A673 (cell line): ENCODE measurements at regions not wholly inside any gene's neighbourhood (a gene's known extent, or its start where the extent isn't known, plus 50 kb on each side); places are given as distances from the start of the nearest gene placed in this dataset.

Source experiments
- BruUV-seq: library from RNA; stranded (reverse); fragments of 400-500 nt; replicated peaks from 2 replicates; lab custom pipeline; 2021; lab: Mats Ljungman, UMichigan
- CTCF ChIA-PET: fragments of 300-600 bp; sonication (Branson Sonifier 250); formaldehyde crosslinking; loops from one replicate; lab custom pipeline; 2022; ENCODE audit warnings: antibody characterized with exemption; lab: Charles Lee
- POLR2A ChIA-PET: fragments of 300-600 bp; sonication (Branson Sonifier 250); formaldehyde crosslinking; loops from one replicate; lab custom pipeline; 2022; ENCODE audit warnings: antibody characterized with exemption; ENCODE audit not compliant: low non-redundant PET; lab: Charles Lee
- DNase-seq: peaks from one replicate; pipeline ENCODE4 v3.0.0-alpha.2; 2015; ENCODE audit warnings: low spot score
- H3K27ac ChIP-seq: fragments of 200-600 bp; sonication (generic); 2 replicates; pipeline ENCODE4 v1.5.1; 2016; ENCODE audit warnings: mixed run types, low read depth, mild to moderate bottlenecking, mixed read lengths, antibody characterized with exemption, low read length; ENCODE audit not compliant: poor library complexity, severe bottlenecking
- H3K27me3 ChIP-seq: fragments of 200-600 bp; sonication (generic); replicated peaks from 2 replicates; pipeline ENCODE4 v1.6.1; 2017; ENCODE audit warnings: mixed run types, low read depth, mild to moderate bottlenecking, mixed read lengths, antibody characterized with exemption, low read length; ENCODE audit not compliant: insufficient read depth, poor library complexity
- H3K36me3 ChIP-seq: fragments of 200-600 bp; sonication (generic); 2 replicates; pipeline ENCODE4 v1.6.1; 2016; ENCODE audit warnings: mixed run types, mild to moderate bottlenecking, mixed read lengths, antibody characterized with exemption, low read length; ENCODE audit not compliant: insufficient read depth, poor library complexity, severe bottlenecking
- H3K4me1 ChIP-seq: fragments of 200-600 bp; sonication (generic); 2 replicates; pipeline ENCODE4 v1.6.1; 2017; ENCODE audit warnings: mixed run types, mild to moderate bottlenecking, mixed read lengths, antibody characterized with exemption, low read length; ENCODE audit not compliant: insufficient read depth, poor library complexity, severe bottlenecking
- H3K4me3 ChIP-seq: fragments of 200-600 bp; sonication (generic); 2 replicates; pipeline ENCODE4 v1.5.1; 2016; ENCODE audit warnings: low read depth, mixed run types, mild to moderate bottlenecking, mixed read lengths, low read length; ENCODE audit not compliant: poor library complexity, severe bottlenecking
- H3K9me3 ChIP-seq: fragments of 200-600 bp; sonication (generic); 2 replicates; pipeline ENCODE4 v1.6.1; 2016; ENCODE audit warnings: mixed run types, low read depth, mild to moderate bottlenecking, mixed read lengths, antibody characterized with exemption, low read length; ENCODE audit not compliant: poor library complexity, severe bottlenecking
- EZH2 ChIP-seq: fragments of 200-600 bp; sonication (generic); IDR thresholded peaks from 2 replicates; pipeline ENCODE4 v1.6.1; 2017; ENCODE audit warnings: borderline replicate concordance, low read depth, mild to moderate bottlenecking, mixed read lengths, antibody characterized with exemption, low read length; ENCODE audit not compliant: poor library complexity, severe bottlenecking
- intact Hi-C: fragments of 100-400 bp; cut with micrococcal nuclease; formaldehyde crosslinking; loops from one replicate; pipeline ENCODE4 v1.10.0; 2022; ENCODE audit not compliant: unreplicated experiment
- TF ChIP-seq, protein P1 (sequence below): fragments of 300-800, 200-600 bp; sonication (generic); conservative IDR thresholded peaks from 2 replicates; pipeline ENCODE4 v1.5.1; 2017; ENCODE audit warnings: low read depth, mild to moderate bottlenecking, antibody characterized with exemption, low read length, moderate library complexity, mixed read lengths

DNA sequence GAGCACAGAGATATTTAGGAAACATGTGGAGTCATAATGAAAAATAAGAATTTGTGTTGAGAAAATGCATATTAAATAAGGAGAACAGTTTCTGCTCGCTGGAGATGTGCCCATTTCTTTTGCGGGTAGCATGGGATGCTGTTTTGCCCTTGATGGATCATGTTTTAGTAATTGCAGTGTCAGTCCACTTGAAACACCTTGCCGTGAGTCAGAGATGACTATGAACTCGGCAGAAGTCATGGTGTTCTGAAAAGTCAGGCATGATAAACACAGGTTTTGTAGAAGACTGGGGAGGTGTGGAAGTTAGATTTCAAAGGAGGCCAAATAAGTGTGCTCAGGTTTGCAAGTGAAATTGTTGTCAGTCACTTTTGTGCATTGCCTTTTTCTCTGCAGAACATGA, 315.0 kb upstream of the LRRC7 start:
- no peak overlapping the region for H3K27ac ChIP-seq
- no peak for DNase-seq
- H3K4me1 ChIP-seq = no peaks in the 10 kb centered on the region
- no peaks in the 10 kb centered on the region for H3K9me3 ChIP-seq
- ChIA-PET CTCF (no interaction called here), POLR2A (no interaction called here)
- no peaks in the 10 kb centered on the region for H3K36me3 ChIP-seq
- intact Hi-C loops = no loop called here
- H3K27me3 ChIP-seq = peaks cover 3% of the 10 kb centered on the region
- no peak for TF ChIP-seq EZH2
- TF ChIP-seq, protein P1, sequence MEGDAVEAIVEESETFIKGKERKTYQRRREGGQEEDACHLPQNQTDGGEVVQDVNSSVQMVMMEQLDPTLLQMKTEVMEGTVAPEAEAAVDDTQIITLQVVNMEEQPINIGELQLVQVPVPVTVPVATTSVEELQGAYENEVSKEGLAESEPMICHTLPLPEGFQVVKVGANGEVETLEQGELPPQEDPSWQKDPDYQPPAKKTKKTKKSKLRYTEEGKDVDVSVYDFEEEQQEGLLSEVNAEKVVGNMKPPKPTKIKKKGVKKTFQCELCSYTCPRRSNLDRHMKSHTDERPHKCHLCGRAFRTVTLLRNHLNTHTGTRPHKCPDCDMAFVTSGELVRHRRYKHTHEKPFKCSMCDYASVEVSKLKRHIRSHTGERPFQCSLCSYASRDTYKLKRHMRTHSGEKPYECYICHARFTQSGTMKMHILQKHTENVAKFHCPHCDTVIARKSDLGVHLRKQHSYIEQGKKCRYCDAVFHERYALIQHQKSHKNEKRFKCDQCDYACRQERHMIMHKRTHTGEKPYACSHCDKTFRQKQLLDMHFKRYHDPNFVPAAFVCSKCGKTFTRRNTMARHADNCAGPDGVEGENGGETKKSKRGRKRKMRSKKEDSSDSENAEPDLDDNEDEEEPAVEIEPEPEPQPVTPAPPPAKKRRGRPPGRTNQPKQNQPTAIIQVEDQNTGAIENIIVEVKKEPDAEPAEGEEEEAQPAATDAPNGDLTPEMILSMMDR = no peak
- no TSS peak for BruUV-seq
- H3K4me3 ChIP-seq = no peak overlapping the region

DNA sequence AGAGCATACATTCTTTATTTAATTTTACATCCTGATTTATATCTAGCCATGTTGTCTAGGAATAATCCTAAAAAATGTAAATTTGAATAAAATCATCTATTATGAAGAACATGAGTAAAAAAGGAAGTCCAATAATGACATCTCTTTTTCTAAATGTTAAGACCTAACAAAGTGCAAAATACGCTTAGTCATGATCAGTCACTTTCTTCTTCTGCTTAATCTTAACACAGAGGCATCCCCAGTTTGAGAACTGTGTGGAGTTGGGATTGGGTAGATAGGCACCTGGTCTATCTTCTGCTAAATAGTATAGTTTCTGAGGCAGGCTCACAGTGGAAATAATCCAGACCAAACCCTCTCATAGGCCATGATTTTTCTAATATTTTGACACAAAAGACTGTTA, 311.7 kb upstream of the LRRC7 start:
- POLR2A ChIA-PET = no interaction called here
- CTCF ChIA-PET = no interaction called here
- no peaks in the 10 kb centered on the region for H3K36me3 ChIP-seq
- no peaks in the 10 kb centered on the region for H3K9me3 ChIP-seq
- TF ChIP-seq EZH2 = no peak
- TF ChIP-seq, protein P1 = no peak
- no peak overlapping the region for H3K4me3 ChIP-seq
- DNase-seq = no peak
- peaks cover 7% of the 10 kb centered on the region for H3K27me3 ChIP-seq
- H3K27ac ChIP-seq = no peak overlapping the region
- intact Hi-C loops = no loop called here
- no TSS peak for BruUV-seq
- H3K4me1 ChIP-seq = no peaks in the 10 kb centered on the region

DNA sequence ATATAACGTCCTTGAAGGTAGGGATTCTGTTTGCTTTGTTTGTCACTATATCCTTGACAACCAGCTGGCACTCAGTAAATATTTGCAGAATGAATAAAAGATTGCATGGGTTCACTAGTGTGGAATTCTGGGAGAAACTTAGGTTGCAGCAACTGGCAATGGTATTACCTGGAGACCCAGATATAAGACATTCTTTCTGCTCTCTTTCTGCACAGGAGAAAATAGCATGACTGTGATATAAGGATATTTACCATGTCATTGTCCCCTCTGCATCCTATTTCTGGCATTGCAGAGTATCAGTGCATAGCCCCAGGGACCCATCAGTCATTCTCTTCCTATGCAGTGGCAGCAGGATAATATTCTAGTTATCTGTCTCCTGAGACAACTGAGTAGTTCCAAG, 308.9 kb upstream of the LRRC7 start:
- Histone ChIP-seq H3K9me3 (no peaks in the 10 kb centered on the region), H3K4me3 (no peak overlapping the region), H3K4me1 (peaks cover 7% of the 10 kb centered on the region), H3K27ac (no peak overlapping the region), H3K27me3 (peaks cover 22% of the 10 kb centered on the region), H3K36me3 (no peaks in the 10 kb centered on the region)
- BruUV-seq = no TSS peak
- CTCF ChIA-PET = no interaction called here
- TF ChIP-seq EZH2 = no peak
- TF ChIP-seq, protein P1 = no peak
- POLR2A ChIA-PET = no interaction called here
- intact Hi-C loops = no loop called here
- DNase-seq = no peak
